GM23248 (cell line): ENCODE measurements at regions not wholly inside any gene's neighbourhood (a gene's known extent, or its start where the extent isn't known, plus 50 kb on each side); places are given as distances from the start of the nearest gene placed in this dataset.

Experiments
- DNase-seq: peaks from one replicate; pipeline ENCODE4 v3.0.0-alpha.2; 2015
- H2AFZ ChIP-seq: fragments of 200-600 bp; sonication (generic); 2 replicates; pipeline ENCODE4 v1.6.1; 2016; ENCODE audit warnings: antibody characterized with exemption
- H3F3A ChIP-seq: fragments of 200-600 bp; sonication (generic); 2 replicates; pipeline ENCODE4 v1.6.1; 2016; ENCODE audit warnings: mild to moderate bottlenecking, antibody characterized with exemption, mixed run types; ENCODE audit not compliant: insufficient read depth
- H3K27ac ChIP-seq: fragments of 200-600 bp; sonication (generic); 2 replicates; pipeline ENCODE4 v1.5.1; 2016; ENCODE audit warnings: mild to moderate bottlenecking
- H3K27me3 ChIP-seq: fragments of 200-600 bp; sonication (generic); replicated peaks from 2 replicates; pipeline ENCODE4 v1.6.1; 2016; ENCODE audit warnings: mild to moderate bottlenecking; ENCODE audit not compliant: insufficient read depth
- H3K36me3 ChIP-seq: fragments of 200-600 bp; sonication (generic); 2 replicates; pipeline ENCODE4 v1.6.1; 2016; ENCODE audit warnings: low read depth, mild to moderate bottlenecking
- H3K4me1 ChIP-seq: fragments of 200-600 bp; sonication (generic); 2 replicates; pipeline ENCODE4 v1.6.1; 2016; ENCODE audit warnings: mild to moderate bottlenecking; ENCODE audit not compliant: insufficient read depth
- H3K4me2 ChIP-seq: fragments of 200-600 bp; sonication (generic); one replicate; pipeline ENCODE4 v1.6.1; 2016; ENCODE audit warnings: mild to moderate bottlenecking; ENCODE audit not compliant: unreplicated experiment
- H3K4me3 ChIP-seq: fragments of 200-600 bp; sonication (generic); 2 replicates; pipeline ENCODE4 v1.5.1; 2016; ENCODE audit warnings: mild to moderate bottlenecking
- H3K79me2 ChIP-seq: fragments of 200-600 bp; sonication (generic); 2 replicates; pipeline ENCODE4 v1.6.1; 2016; ENCODE audit warnings: mild to moderate bottlenecking; ENCODE audit not compliant: insufficient read depth
- H3K9ac ChIP-seq: fragments of 200-600 bp; sonication (generic); 2 replicates; pipeline ENCODE4 v1.6.1; 2016; ENCODE audit warnings: mild to moderate bottlenecking
- H3K9me2 ChIP-seq: fragments of 200-600 bp; sonication (generic); 2 replicates; pipeline ENCODE4 v1.6.1; 2016; ENCODE audit warnings: mixed run types, mild to moderate bottlenecking, moderate library complexity; ENCODE audit not compliant: insufficient read depth
- H3K9me3 ChIP-seq: fragments of 200-600 bp; sonication (generic); one replicate; pipeline ENCODE4 v1.6.1; 2017; ENCODE audit warnings: low read depth
- H4K20me1 ChIP-seq: fragments of 200-600 bp; sonication (generic); 2 replicates; pipeline ENCODE4 v1.6.0; 2016; ENCODE audit not compliant: insufficient read depth
- EZH2 ChIP-seq: fragments of 200-600 bp; sonication (generic); IDR thresholded peaks from 2 replicates; pipeline ENCODE4 v1.6.1; 2018; ENCODE audit warnings: antibody characterized with exemption, mild to moderate bottlenecking; ENCODE audit not compliant: insufficient read depth, poor library complexity, severe bottlenecking
- EZH2phosphoT487 ChIP-seq: fragments of 200-600 bp; sonication (generic); IDR thresholded peaks from 2 replicates; pipeline ENCODE4 v1.6.1; 2018; ENCODE audit warnings: antibody characterized with exemption, moderate library complexity, mild to moderate bottlenecking, low read depth; ENCODE audit not compliant: insufficient read depth
- WGBS, 2 experiments: methylation state at CpG; one replicate each; pipeline ENCODE4 v1.1.6; 2015 to 2017; ENCODE audit warnings: low lambda C conversion rate in 2 of 2, low coverage in 1 of 2; ENCODE audit errors: missing lambda C conversion rate in 2 of 2; 5-methylcytosine and 5-hydroxymethylcytosine counted together
- in situ Hi-C: fragments of 300-500 bp; cut with MboI; formaldehyde crosslinking; loops from 2 replicates; pipeline ENCODE4 v1.15.0; 2020

DNA sequence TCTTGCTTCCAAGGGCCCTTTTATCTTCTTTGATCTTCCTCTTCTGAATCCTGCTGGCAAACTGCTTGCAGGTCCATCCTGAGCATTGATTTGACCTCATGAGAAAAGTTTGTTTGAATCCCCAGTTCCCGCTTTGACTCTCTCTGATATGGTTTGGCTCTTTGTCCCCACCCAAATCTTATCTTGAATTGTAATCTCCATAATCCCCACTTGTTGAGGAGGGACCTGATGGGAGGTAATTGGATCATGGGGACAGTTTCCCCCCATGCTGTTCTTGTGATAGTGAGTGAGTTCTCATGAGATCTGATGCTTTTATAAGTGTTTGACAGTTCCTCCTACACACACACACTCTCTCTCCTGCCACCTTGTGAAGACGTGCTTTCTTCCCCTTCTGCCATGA is 126.6 kb upstream of the ARHGAP20 start:
- no peak overlapping the region for H2AFZ ChIP-seq
- H4K20me1 ChIP-seq: no peaks in the 10 kb centered on the region
- no peaks in the 10 kb centered on the region for H3K9me3 ChIP-seq
- H3K79me2 ChIP-seq: no peaks in the 10 kb centered on the region
- 92 to 95% methylated on average over 2 of the region's 2 CpGs for WGBS, 2 experiments
- no peaks in the 10 kb centered on the region for H3K27me3 ChIP-seq
- no peak overlapping the region for H3K9ac ChIP-seq
- no peak for DNase-seq
- H3K27ac ChIP-seq: no peak overlapping the region
- peaks cover under 1% of the 10 kb centered on the region for H3K4me1 ChIP-seq
- H3K36me3 ChIP-seq: no peaks in the 10 kb centered on the region
- TF ChIP-seq EZH2 (no peak), EZH2phosphoT487 (no peak)
- H3K4me2 ChIP-seq: no peak overlapping the region
- in situ Hi-C loops: no loop called here
- H3F3A ChIP-seq: peaks cover under 1% of the 10 kb centered on the region; the same call in 1 of the 2 replicates
- no peaks in the 10 kb centered on the region for H3K9me2 ChIP-seq
- no peak overlapping the region for H3K4me3 ChIP-seq

DNA sequence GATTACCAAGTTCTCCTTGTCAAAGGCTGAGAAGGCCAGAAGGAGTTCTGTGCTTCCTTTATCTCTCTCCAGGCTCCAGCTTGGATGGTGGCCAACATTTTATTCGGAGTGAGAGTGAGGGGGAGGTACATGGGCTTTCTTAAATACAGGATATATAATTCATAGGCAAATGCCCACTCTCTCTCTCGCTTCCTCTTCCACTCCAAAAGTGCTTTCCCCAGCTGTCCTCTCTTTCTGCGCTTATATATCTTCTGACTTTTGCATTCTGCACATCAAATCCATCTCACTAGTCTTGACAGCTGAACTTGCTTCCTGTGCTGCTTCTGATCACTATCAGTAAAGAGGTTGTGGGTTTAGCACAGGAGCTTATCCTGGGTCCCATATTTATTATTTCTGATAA is 125.4 kb upstream of the ARHGAP20 start:
- H3K79me2 ChIP-seq: no peaks in the 10 kb centered on the region
- 72 to 76% methylated on average over 3 of the region's 3 CpGs for WGBS, 2 experiments
- no peaks in the 10 kb centered on the region for H3K36me3 ChIP-seq
- H3K9me3 ChIP-seq: no peaks in the 10 kb centered on the region
- no peak for TF ChIP-seq EZH2phosphoT487
- TF ChIP-seq EZH2: no peak
- H3K27ac ChIP-seq: no peak overlapping the region
- in situ Hi-C loops: no loop called here
- H3K9me2 ChIP-seq: no peaks in the 10 kb centered on the region
- H3K9ac ChIP-seq: no peak overlapping the region
- peaks cover 11% of the 10 kb centered on the region for H3K4me1 ChIP-seq
- no peaks in the 10 kb centered on the region for H3K27me3 ChIP-seq
- H3K4me3 ChIP-seq: no peak overlapping the region
- H3K4me2 ChIP-seq: no peak overlapping the region
- H3F3A ChIP-seq: peaks cover 13% of the 10 kb centered on the region
- no peak for DNase-seq
- no peaks in the 10 kb centered on the region for H4K20me1 ChIP-seq
- no peak overlapping the region for H2AFZ ChIP-seq

- Histone ChIP-seq H4K20me1 (no peaks in the 10 kb centered on the region), H3F3A (peaks cover 28% of the 10 kb centered on the region), H3K27ac (no peak overlapping the region), H3K4me2 (no peak overlapping the region), H3K9me2 (no peaks in the 10 kb centered on the region), H3K36me3 (no peaks in the 10 kb centered on the region), H2AFZ (no peak overlapping the region), H3K4me3 (no peak overlapping the region), H3K4me1 (peaks cover 34% of the 10 kb centered on the region), H3K27me3 (no peaks in the 10 kb centered on the region), H3K9me3 (no peaks in the 10 kb centered on the region), H3K79me2 (no peaks in the 10 kb centered on the region), H3K9ac (no peak overlapping the region)
- no peak for DNase-seq
- in situ Hi-C loops: no loop called here
- TF ChIP-seq EZH2 (no peak), EZH2phosphoT487 (no peak)
- 94 to 95% methylated on average over 8 of the region's 8 CpGs for WGBS, 2 experiments
Observed at GRCh38 chr11:110835106-110835505, 122.9 kb upstream of the ARHGAP20 start.

DNA sequence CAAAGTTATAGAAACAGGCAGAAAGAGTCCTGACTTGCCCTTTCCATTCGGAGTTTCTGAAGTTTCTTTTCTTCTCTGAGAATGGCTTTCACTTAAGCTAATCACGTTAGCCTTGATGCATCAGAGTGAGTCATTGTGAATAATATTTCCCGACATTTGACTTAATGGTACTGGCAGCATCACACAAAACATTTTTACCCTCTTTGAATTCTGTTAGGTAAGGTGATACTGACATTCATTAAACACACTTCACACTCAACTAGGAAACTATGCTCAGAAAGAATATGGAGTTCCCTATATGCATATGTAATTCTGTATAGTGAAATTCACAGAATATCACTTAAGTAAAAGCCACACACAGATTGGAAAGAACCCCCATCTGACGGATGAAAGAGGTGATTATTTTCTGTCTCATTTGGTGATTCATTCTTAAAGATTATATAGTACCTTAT is 120.8 kb upstream of the ARHGAP20 start:
- Histone ChIP-seq H3K27ac (peak overlapping the region; percentile 78), H3K9ac (peak overlapping the region; percentile 39), H3K36me3 (no peaks in the 10 kb centered on the region), H3K4me1 (peaks cover 50% of the 10 kb centered on the region), H3K9me3 (no peaks in the 10 kb centered on the region), H4K20me1 (no peaks in the 10 kb centered on the region), H2AFZ (peak overlapping the region; percentile 66), H3K4me2 (peak overlapping the region; percentile 77), H3K4me3 (peak overlapping the region; percentile 51), H3K27me3 (no peaks in the 10 kb centered on the region), H3F3A (peaks cover 40% of the 10 kb centered on the region), H3K9me2 (no peaks in the 10 kb centered on the region), H3K79me2 (no peaks in the 10 kb centered on the region)
- peak; percentile 83 for DNase-seq
- 2 to 5% methylated on average over 4 of the region's 4 CpGs for WGBS, 2 experiments
- no peak for TF ChIP-seq EZH2phosphoT487
- TF ChIP-seq EZH2: no peak
- in situ Hi-C loops: no loop called here

GRCh38 chr11:110832539-110832938 is 120.3 kb upstream of the ARHGAP20 start:
- peak overlapping the region; percentile 78 for H3K27ac ChIP-seq
- peak; percentile 20 for DNase-seq
- peak overlapping the region; percentile 77 for H3K4me2 ChIP-seq
- peak overlapping the region; percentile 51 for H3K4me3 ChIP-seq
- peaks cover 55% of the 10 kb centered on the region for H3K4me1 ChIP-seq
- H3K9me3 ChIP-seq: no peaks in the 10 kb centered on the region
- in situ Hi-C loops: no loop called here
- TF ChIP-seq EZH2phosphoT487 (no peak), EZH2 (no peak)
- no peaks in the 10 kb centered on the region for H3K79me2 ChIP-seq
- 83 to 87% methylated on average over 2 of the region's 2 CpGs for WGBS, 2 experiments
- H2AFZ ChIP-seq: peak overlapping the region; percentile 66
- peaks cover 3% of the 10 kb centered on the region; the same call in 1 of the 2 replicates for H3K9me2 ChIP-seq
- no peaks in the 10 kb centered on the region for H4K20me1 ChIP-seq
- peak overlapping the region; percentile 39 for H3K9ac ChIP-seq
- no peaks in the 10 kb centered on the region for H3K27me3 ChIP-seq
- H3K36me3 ChIP-seq: no peaks in the 10 kb centered on the region
- H3F3A ChIP-seq: peaks cover 40% of the 10 kb centered on the region
